ENCODE measurements at regions not wholly inside any gene's neighbourhood (a gene's known extent, or its start where the extent isn't known, plus 50 kb on each side); places are given as distances from the start of the nearest gene placed in this dataset.

DNA sequence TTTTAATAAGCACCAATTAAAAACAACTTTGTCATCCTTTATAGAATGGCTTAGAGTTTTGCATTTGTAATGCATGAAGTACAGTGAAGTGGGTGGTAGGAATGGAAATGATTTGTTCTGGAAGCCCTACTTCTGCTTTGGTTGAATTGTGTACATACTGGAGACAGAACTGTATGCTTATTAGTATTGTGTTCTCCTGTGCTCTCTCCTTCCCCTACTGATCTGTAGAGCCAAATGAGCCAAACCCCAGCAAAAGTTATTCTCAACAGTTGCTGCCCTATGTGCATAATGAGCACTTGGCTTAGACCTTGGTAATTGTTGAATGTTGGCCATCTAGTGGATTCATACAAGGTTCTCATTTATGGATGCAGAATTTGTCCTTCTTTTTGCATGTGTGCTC, 916.1 kb downstream of the GALC start:
- H3K4me3 ChIP-seq (ENCODE audit: low read length) = no peak overlapping the region
- H3K9me3 ChIP-seq (ENCODE audit: low read depth, low read length) = no peaks in the 10 kb centered on the region
- H3K4me1 ChIP-seq (ENCODE audit: insufficient read depth, low read length) = no peaks in the 10 kb centered on the region
- H3K27me3 ChIP-seq (ENCODE audit: insufficient read depth, low read length) = no peaks in the 10 kb centered on the region

- Histone ChIP-seq H3K27me3 (ENCODE audit: insufficient read depth, low read length) (no peaks in the 10 kb centered on the region), H3K9me3 (ENCODE audit: low read depth, low read length) (no peaks in the 10 kb centered on the region), H3K4me3 (ENCODE audit: low read length) (no peak overlapping the region), H3K4me1 (ENCODE audit: insufficient read depth, low read length) (no peaks in the 10 kb centered on the region)
Observed at GRCh38 chr14:87076146-87076545, 916.8 kb downstream of the GALC start.

GRCh38 chr14:87073880-87074570, 919.0 kb downstream of the GALC start:
- no peaks in the 10 kb centered on the region for H3K4me1 ChIP-seq (ENCODE audit: insufficient read depth, low read length)
- no peaks in the 10 kb centered on the region for H3K9me3 ChIP-seq (ENCODE audit: low read depth, low read length)
- no peak overlapping the region for H3K4me3 ChIP-seq (ENCODE audit: low read length)
- H3K27me3 ChIP-seq (ENCODE audit: insufficient read depth, low read length) = no peaks in the 10 kb centered on the region

DNA sequence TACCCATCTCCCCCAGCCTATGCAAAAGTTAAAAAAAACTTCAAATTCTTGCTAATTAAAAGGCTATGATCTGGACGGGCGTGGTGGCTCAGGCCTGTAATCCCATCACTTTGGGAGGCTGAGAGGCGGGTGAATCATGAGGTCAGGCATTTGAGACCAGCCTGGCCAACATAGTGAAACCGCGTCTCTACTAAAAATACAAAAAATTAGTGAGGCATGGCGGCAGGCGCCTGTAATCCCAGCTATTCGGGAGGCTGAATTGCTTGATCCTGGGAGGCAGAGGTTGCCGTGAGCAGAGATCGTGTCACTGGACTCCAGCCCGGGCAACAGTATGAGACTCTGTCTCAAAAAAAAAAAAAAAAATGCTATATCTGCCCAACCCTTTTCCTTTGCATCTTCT, 925.4 kb downstream of the GALC start:
- H3K4me3 ChIP-seq (ENCODE audit: low read length) = no peak overlapping the region
- no peaks in the 10 kb centered on the region for H3K27me3 ChIP-seq (ENCODE audit: insufficient read depth, low read length)
- no peaks in the 10 kb centered on the region for H3K4me1 ChIP-seq (ENCODE audit: insufficient read depth, low read length)
- H3K9me3 ChIP-seq (ENCODE audit: low read depth, low read length) = no peaks in the 10 kb centered on the region

GRCh38 chr14:87067061-87067460, 925.9 kb downstream of the GALC start:
- no peaks in the 10 kb centered on the region for H3K4me1 ChIP-seq (ENCODE audit: insufficient read depth, low read length)
- no peaks in the 10 kb centered on the region for H3K27me3 ChIP-seq (ENCODE audit: insufficient read depth, low read length)
- H3K4me3 ChIP-seq (ENCODE audit: low read length) = no peak overlapping the region
- no peaks in the 10 kb centered on the region for H3K9me3 ChIP-seq (ENCODE audit: low read depth, low read length)

- no peaks in the 10 kb centered on the region for H3K27me3 ChIP-seq (ENCODE audit: insufficient read depth, low read length)
- H3K4me1 ChIP-seq (ENCODE audit: insufficient read depth, low read length) = no peaks in the 10 kb centered on the region
- no peaks in the 10 kb centered on the region for H3K9me3 ChIP-seq (ENCODE audit: low read depth, low read length)
- H3K4me3 ChIP-seq (ENCODE audit: low read length) = no peak overlapping the region
Observed at GRCh38 chr14:87066221-87066817, 926.7 kb downstream of the GALC start.

DNA sequence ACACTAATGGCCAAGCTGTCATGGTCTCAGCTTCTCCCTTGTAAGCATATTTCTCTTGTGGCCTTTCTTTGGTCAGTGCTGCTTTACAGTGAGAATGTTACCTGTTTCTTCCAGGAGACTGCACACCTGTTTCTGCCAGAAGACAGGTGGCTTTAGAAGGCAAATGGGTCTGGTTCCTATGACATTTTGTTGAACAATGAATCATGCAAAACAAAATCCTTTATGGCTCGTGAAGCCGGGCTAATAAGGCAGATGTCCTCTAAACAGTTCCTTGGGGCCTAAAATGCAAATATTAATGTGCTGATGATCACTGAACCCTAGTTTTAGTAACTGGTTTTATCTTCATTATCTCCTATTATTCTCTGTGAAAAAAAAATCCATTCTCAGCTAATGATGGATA, 927.6 kb downstream of the GALC start:
- H3K4me1 ChIP-seq (ENCODE audit: insufficient read depth, low read length) = no peaks in the 10 kb centered on the region
- no peaks in the 10 kb centered on the region for H3K27me3 ChIP-seq (ENCODE audit: insufficient read depth, low read length)
- H3K9me3 ChIP-seq (ENCODE audit: low read depth, low read length) = no peaks in the 10 kb centered on the region
- H3K4me3 ChIP-seq (ENCODE audit: low read length) = no peak overlapping the region

- Histone ChIP-seq H3K4me3 (ENCODE audit: low read length) (no peak overlapping the region), H3K4me1 (ENCODE audit: insufficient read depth, low read length) (no peaks in the 10 kb centered on the region), H3K9me3 (ENCODE audit: low read depth, low read length) (peaks cover 5% of the 10 kb centered on the region), H3K27me3 (ENCODE audit: insufficient read depth, low read length) (no peaks in the 10 kb centered on the region)
Observed at GRCh38 chr14:87063181-87063580, 929.8 kb downstream of the GALC start.

- H3K9me3 ChIP-seq (ENCODE audit: low read depth, low read length) = peaks cover 5% of the 10 kb centered on the region
- no peaks in the 10 kb centered on the region for H3K4me1 ChIP-seq (ENCODE audit: insufficient read depth, low read length)
- no peak overlapping the region for H3K4me3 ChIP-seq (ENCODE audit: low read length)
- no peaks in the 10 kb centered on the region for H3K27me3 ChIP-seq (ENCODE audit: insufficient read depth, low read length)
Observed at GRCh38 chr14:87060405-87060804, 932.6 kb downstream of the GALC start.

GRCh38 chr14:87059060-87059839, 933.7 kb downstream of the GALC start:
- Histone ChIP-seq H3K9me3 (ENCODE audit: low read depth, low read length) (peaks cover 5% of the 10 kb centered on the region), H3K4me1 (ENCODE audit: insufficient read depth, low read length) (no peaks in the 10 kb centered on the region), H3K4me3 (ENCODE audit: low read length) (no peak overlapping the region), H3K27me3 (ENCODE audit: insufficient read depth, low read length) (no peaks in the 10 kb centered on the region)

DNA sequence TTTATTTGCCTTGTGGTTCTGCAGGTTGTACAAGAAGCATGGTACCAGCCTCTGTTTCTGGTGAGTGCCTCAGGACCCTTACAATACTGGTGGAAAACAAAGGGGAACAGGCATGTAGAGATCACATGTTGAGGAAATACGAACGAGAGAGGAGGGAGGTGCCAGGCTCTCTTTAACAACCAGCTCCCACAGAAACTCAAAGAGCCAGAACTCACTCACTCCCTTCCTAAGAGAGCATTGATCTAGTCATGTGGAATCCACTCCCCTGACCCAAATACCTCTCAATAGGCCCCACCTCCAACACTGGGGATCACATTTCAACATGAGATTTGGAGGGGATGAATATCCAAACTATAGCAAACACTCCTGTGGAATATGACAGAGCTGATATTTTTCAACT, 938.0 kb downstream of the GALC start:
- H3K4me3 ChIP-seq (ENCODE audit: low read length) = no peak overlapping the region
- no peaks in the 10 kb centered on the region for H3K4me1 ChIP-seq (ENCODE audit: insufficient read depth, low read length)
- H3K9me3 ChIP-seq (ENCODE audit: low read depth, low read length) = peaks cover 5% of the 10 kb centered on the region
- H3K27me3 ChIP-seq (ENCODE audit: insufficient read depth, low read length) = no peaks in the 10 kb centered on the region

DNA sequence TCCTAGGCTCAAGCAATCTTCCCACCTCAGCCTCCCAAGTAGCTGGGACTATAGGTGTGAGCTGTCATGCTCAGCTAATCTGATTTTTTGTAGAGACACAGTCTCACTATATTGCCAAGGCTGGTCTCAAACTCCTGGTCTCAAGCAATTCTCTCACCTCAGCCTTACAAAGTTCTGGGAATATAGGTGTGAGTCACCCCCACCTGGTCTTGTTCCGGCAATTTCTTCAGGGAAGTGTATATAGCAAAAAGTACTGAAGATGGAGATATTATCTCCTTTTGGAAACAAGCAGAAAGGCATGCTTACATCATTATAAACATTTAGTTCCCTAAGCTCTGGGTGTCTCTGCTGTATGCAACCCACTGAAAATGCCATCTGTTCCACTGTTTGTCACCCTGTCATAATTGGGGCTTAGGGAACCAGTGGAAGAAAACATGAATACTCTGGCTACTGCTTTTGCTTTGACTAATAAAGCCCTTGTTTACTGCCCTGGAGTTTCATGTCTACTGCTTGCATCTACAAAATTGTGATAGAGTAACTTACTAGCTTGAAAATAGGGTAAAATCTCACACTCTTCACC, 940.2 kb downstream of the GALC start:
- Histone ChIP-seq H3K27me3 (ENCODE audit: insufficient read depth, low read length) (no peaks in the 10 kb centered on the region), H3K9me3 (ENCODE audit: low read depth, low read length) (no peaks in the 10 kb centered on the region), H3K4me3 (ENCODE audit: low read length) (no peak overlapping the region), H3K4me1 (ENCODE audit: insufficient read depth, low read length) (no peaks in the 10 kb centered on the region)

- no peak overlapping the region for H3K4me3 ChIP-seq (ENCODE audit: low read length)
- H3K4me1 ChIP-seq (ENCODE audit: insufficient read depth, low read length) = no peaks in the 10 kb centered on the region
- no peaks in the 10 kb centered on the region for H3K9me3 ChIP-seq (ENCODE audit: low read depth, low read length)
- H3K27me3 ChIP-seq (ENCODE audit: insufficient read depth, low read length) = no peaks in the 10 kb centered on the region
Observed at GRCh38 chr14:87050421-87050820, 942.6 kb downstream of the GALC start.

GRCh38 chr14:87049950-87050349, 943.0 kb downstream of the GALC start:
- no peaks in the 10 kb centered on the region for H3K9me3 ChIP-seq (ENCODE audit: low read depth, low read length)
- no peaks in the 10 kb centered on the region for H3K4me1 ChIP-seq (ENCODE audit: insufficient read depth, low read length)
- no peaks in the 10 kb centered on the region for H3K27me3 ChIP-seq (ENCODE audit: insufficient read depth, low read length)
- H3K4me3 ChIP-seq (ENCODE audit: low read length) = no peak overlapping the region

DNA sequence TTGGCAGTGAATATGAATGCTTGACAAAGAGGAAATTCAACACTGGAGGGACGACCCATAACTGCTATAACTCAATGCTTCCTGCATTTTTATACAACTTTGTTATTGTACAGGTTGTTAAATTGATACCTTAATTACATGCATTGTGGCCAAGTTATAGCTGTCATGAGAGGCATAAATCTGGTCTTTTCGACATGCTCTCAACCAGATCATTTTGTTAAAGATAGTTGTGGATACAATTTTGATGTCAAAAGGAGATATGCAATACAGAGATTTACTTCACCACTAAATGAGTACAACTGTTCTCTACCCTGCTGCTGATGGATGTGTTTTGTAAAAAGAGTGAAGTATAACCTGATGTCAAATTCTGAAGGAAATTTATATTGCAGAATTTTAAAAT, 946.0 kb downstream of the GALC start:
- Histone ChIP-seq H3K27me3 (ENCODE audit: insufficient read depth, low read length) (no peaks in the 10 kb centered on the region), H3K9me3 (ENCODE audit: low read depth, low read length) (no peaks in the 10 kb centered on the region), H3K4me3 (ENCODE audit: low read length) (no peak overlapping the region), H3K4me1 (ENCODE audit: insufficient read depth, low read length) (no peaks in the 10 kb centered on the region)
